NCI-H1436 treated with DMSO at 0.1 percent for 48 hours (cell line): ENCODE measurements at regions not wholly inside any gene's neighbourhood (a gene's known extent, or its start where the extent isn't known, plus 50 kb on each side); places are given as distances from the start of the nearest gene placed in this dataset.
"Not testable (repeated sequence)": the region's sequence is repeated elsewhere in the genome, so short reads cannot be mapped to it uniquely, and the experiment has no call there.

Source experiments
- DNase-seq: peaks from one replicate; lab custom pipeline; 2025; lab: John Stamatoyannopoulos, UW

DNA sequence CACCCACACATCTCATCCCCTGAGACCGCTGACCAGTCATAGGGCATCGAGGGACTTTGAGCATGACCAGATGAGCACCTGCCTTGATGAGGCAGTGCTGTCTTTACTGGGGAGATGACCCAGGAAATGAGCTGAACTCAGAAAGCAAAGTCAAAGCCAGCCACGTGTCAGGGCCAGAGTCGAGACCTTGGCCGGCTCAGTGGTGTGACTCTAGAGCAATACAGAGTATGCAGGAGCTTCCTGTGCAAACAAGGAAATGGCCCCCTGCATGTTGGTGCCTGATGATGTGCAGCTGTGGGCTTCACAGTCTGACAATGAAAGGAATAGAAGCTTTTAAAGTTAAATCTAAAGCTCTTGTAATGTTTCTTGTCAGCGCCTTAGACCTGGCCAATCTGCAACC is 332.9 kb downstream of the PCNX1 start:
- no peak for DNase-seq

DNA sequence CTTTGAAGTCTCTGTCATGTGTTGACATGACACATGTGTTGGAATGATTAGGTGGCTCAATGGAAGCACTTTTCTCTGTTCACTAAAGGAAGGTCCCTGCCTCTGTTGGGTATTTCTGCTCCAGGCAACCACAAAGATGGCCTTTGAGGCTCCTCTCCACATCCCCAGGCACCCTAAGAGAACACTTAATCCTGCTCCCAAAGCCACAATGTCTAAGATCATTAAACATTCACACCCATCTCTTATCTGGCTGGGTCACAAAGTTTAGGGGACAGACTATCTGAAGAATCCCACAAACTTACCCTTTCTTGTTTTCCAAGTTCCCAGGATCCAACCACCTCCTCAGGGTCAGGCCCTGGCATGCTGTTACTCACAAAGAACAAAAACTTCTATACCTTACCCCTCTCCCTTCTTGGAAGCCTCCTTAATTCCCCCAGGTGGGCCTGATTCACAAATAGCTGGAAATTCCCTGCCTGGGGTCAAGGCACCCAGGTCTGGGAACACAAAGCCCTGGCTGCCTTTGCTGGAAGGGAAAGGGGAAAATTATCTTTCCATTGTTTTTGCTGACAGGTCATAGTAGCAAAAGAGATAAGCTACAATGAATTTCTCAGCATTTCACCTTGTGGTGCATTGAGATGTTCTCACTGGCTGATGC is 333.7 kb downstream of the PCNX1 start:
- DNase-seq = no peak

GRCh38 chr14:71242237-71242748 is 335.0 kb downstream of the PCNX1 start:
- no peak for DNase-seq

DNA sequence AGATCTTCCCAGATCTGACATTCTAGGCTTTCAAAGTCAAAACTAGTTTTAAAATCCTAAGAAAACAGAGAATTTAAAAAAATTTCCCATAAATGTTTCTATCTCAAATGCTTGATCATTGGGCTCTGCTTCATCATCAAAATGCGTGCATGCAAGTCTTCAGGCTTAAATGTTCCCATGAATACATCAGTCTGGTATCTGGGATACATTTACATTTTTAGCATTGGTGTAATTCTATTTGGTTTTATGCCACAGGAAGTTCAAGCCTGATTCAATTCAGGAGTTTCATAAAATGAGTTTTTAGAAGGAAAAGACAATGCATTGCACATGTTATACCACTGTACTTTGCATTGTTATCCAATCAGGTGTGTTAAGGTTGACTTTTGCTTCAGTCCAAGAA is 336.4 kb downstream of the PCNX1 start:
- DNase-seq = no peak

- no peak for DNase-seq
Measured at GRCh38 chr14:71244341-71244740, 337.1 kb downstream of the PCNX1 start.

GRCh38 chr14:71245659-71246361 is 338.6 kb downstream of the PCNX1 start:
- DNase-seq = no peak

- DNase-seq = no peak
Measured at GRCh38 chr14:71246539-71246938, 339.3 kb downstream of the PCNX1 start.

DNA sequence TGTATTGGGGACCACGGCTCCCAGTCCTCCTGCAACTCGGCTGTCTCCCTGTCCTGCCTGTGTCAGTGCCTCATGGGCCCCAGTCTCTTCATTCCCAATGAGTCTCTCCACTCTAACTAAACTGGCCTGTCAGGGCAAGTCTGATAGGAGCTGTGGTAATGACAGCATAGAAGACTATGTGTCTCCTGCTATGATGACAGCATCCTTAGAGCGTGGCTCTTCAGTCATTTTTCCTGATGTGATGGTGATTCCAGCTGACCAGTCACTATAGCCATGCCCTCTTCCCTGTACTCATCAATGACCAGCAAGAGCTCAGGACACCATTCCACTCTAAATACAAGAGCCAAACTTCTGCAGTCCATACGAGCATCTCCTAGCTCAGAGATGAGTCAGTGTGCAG is 339.8 kb downstream of the PCNX1 start:
- no peak for DNase-seq

- no peak for DNase-seq
Measured at GRCh38 chr14:71248194-71248593, 340.9 kb downstream of the PCNX1 start.

DNA sequence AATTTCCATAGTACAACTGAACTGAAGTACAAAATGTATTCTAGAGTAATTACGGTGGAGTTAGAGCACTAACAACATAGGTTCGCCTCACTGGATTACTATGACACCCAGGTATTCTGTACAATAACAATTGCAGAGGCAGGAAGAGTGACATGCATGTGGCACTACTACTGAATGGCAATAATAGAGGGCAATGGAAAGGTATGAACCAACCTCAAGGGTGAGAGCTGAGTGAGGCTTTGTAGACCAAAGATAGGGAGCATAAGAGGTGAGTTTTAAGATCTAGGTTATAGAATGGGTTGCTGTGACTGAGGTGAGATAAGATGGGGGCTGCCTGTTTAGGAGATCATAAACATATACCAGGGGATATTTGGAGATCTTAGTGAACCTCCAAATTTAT is 343.1 kb downstream of the PCNX1 start:
- no peak for DNase-seq

DNA sequence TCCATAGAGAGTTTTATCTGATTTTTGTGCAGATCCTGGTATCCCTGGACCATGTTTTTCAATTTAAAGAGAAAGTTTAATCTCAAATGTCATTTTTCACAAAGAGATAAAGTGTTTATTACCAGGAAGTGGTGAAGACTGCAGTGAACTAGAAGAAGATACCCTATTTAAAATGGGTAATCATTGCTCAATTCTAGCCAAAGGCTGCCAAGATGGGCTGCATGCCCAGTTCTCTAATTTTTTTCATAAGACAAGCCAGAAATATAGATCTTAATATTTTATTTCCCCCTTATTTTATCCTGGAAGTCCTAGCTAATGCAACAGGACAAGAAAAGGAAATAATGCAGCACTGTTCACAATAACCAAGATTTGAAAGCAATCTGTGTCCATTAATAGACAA is 343.5 kb downstream of the PCNX1 start:
- DNase-seq = no peak

DNA sequence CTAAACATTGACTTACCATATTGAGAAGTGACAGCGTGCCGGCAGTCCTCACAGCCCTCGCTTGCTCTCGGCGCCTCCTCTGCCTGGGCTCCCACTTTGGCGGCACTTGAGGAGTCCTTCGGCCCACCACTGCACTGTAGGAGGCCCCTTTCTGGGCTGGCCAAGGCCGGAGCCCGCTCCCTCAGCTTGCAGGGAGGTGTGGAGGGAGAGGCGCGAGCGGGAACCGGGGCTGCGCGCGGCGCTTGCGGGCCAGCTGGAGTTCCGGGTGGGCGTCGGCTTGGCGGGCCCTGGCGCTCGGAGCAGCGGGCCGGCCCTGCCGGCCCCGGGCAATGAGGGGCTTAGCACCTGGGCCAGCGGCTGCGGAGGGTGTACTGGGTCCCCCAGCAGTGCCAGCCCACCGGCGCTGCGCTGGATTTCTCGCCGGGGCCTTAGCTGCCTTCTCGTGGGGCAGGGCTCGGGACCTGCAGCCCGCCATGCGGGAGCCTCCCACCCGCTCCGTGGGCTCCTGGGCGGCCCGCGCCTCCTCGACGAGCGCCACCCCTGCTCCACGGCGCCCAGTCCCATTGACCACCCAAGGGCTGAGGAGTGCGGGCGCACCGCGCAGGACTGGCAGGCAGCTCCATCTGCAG is 346.9 kb downstream of the PCNX1 start:
- not testable (repeated sequence) for DNase-seq

DNA sequence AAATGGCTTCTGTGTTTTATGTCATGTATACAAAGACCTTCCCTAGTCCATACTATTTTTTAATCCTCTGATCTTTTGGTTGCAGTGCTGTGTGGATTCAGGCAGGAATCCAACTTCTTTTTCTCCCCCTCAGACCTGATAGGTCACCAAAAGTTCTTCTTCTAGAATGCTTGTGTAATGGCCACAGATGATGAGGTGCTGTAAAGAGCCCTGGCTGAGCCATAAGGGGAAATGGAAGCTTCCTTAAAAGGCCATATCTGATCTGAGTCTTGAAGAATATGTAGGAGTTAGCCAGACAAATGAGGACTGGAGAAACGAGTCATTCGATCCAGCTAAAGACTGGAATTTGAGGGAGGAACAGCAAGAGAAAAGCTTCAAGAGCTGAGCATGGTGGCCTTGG is 353.9 kb downstream of the PCNX1 start:
- no peak for DNase-seq

- no peak for DNase-seq
Measured at GRCh38 chr14:71262441-71262840, 355.2 kb downstream of the PCNX1 start.

DNA sequence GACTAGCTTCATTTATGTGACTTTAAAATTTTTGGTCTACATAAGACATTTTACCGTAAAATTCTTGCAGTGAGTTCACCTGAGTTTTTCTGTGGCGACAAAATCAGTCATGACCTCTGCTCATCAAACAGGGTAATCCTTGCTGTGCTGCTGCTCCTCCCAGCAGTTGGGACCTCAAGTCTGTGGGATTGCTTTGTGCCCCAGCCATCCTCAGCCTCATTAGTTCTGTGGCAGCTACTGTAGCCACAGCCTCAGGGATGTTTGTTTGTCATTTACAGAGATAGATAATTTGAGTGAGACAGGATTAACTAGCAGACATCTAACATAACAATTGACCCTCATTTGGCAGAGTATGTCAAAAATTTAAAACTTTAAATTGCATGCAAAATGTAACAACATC is 357.0 kb downstream of the PCNX1 start:
- DNase-seq = no peak

GRCh38 chr14:71267007-71267513 is 359.8 kb downstream of the PCNX1 start:
- DNase-seq = no peak

GRCh38 chr14:71267691-71268090 is 360.4 kb downstream of the PCNX1 start:
- DNase-seq = no peak

DNA sequence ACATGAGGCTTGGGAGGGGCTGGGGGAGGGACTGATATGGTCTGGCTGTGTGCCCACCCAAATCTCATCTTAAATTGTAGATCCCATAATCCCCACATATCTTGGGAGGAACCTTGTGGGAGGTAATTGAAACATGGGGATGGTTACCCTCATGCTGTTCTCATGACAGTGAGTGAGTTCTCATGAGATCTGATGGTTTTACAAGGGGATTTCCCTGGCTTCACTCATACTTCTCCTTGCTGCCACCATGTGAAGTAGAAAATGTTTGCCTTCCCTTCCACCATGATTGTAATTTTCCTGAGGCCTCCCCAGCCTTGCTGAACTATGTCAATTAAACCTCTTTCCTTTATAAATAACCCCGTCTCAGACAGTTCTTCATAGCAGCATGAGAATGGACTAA is 362.9 kb downstream of the PCNX1 start:
- no peak for DNase-seq

DNA sequence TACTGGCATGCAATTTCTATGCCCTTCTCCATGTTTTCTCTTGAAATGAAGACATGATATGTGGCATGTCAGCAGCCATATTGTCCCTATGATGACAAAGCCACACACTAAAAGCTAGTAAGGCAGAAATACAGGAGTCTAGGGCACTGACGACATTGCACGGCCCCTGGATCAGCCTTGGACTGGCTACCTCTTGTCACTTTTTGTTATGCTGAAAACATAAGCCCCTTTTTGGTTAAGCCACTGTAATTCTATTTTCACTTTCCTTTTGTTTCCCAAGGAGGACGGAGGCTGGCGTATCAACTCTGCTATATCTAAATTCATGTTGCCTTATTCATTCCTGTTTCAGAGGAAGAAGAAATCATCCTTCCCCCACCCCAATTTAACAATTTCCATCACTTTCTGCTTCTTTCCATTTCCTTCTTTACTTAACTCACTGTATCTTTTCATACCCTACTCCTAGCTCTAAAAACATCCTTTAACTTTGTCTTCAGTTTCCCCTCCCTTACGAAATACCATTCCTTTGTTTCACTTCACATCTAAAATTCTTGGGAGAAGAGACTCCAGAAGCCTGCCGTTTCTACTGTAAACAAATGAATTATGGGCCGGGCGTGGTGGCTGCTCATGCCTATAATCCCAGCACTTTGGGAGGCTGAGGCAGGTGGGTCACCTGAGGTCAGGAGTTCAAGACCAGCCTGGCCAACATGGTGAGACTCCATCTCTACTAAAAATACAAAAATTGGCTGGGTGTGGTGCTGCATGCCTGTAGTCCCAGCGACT is 364.1 kb downstream of the PCNX1 start:
- DNase-seq = no peak

DNA sequence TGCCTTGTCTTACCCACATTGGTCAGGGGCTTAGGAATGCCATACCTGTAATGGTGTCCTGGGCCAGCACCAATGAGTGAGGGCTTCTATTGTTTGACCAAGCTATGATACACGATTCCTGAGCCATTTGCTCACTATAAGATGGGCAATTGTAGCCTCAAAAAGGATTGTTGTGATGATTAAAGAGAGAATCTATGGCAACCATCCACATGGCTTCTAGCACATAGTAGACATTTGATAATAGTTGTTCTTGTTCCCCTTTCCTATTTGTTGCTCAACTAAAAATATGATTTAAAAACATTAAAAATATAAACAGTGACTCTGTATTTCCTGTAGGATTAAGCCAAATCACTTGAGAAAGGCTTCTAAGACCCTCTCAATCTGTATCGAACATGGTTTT is 366.1 kb downstream of the PCNX1 start:
- DNase-seq = no peak

DNA sequence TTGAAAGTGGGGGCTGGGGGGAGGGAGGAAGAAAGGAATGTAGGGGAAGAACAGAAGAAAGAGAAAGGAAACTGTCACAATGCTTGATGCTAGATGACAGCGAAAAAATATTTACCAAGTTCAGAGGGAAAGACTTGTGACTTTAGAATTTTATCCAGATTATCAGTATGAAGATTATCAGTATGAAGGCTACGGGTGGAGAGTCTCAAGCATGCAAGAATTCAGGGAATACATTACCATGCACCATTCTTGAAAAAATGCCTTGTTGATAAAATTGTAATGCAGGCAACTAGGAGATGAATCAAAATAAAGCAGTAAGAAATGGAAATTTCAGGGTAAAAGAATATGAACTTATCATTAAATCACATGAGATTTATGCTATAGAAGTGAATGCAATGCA is 376.8 kb downstream of the PCNX1 start:
- no peak for DNase-seq

DNA sequence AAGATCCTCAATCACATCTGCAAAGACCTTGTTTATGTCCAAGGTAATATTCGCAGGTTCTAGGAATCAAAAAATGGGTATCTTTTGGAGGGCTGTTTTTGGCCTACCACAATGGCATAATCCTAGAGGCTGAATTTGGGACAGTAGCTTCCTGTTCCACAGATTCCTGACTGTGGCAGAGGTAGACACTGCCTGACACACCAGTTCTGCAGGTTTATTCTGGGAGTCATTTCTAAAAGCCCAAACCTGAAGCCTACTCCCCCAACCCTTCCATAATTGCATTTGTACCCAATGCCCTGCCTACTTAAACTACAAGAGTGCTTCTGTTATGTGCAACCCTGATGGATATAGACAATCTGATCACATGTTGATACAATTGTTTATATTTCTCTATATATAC is 378.9 kb downstream of the PCNX1 start:
- DNase-seq = no peak
